ENCODE measurements at regions not wholly inside any gene's neighbourhood (a gene's known extent, or its start where the extent isn't known, plus 50 kb on each side); places are given as distances from the start of the nearest gene placed in this dataset.
"Not testable (repeated sequence)": the region's sequence is repeated elsewhere in the genome, so short reads cannot be mapped to it uniquely, and the experiment has no call there.

GRCh38 chr3:162936706-162937105 is 1440.1 kb downstream of the OTOL1 start:
- no peak for DNase-seq

GRCh38 chr3:162938083-162938482 is 1441.5 kb downstream of the OTOL1 start:
- no peak for DNase-seq

- no peak for DNase-seq
These were observed 1449.0 kb downstream of the OTOL1 start for GRCh38 chr3:162945626-162946025.

- no peak for DNase-seq
These were observed 1460.1 kb downstream of the OTOL1 start for GRCh38 chr3:162956711-162957110.

GRCh38 chr3:162960269-162960668 is 1463.7 kb downstream of the OTOL1 start:
- DNase-seq: no peak

- no peak for DNase-seq
These were observed 1473.7 kb downstream of the OTOL1 start for GRCh38 chr3:162970292-162970691.

- no peak for DNase-seq
These were observed 1475.1 kb downstream of the OTOL1 start for GRCh38 chr3:162971715-162972114.

- DNase-seq: no peak
These were observed 1476.9 kb downstream of the OTOL1 start for GRCh38 chr3:162973428-162973917.

GRCh38 chr3:162978136-162978535 is 1481.5 kb downstream of the OTOL1 start:
- no peak for DNase-seq

GRCh38 chr3:162984746-162985145 is 1488.1 kb downstream of the OTOL1 start:
- no peak for DNase-seq

- not testable (repeated sequence) for DNase-seq
These were observed 1490.6 kb downstream of the OTOL1 start for GRCh38 chr3:162987085-162987794.

- DNase-seq: no peak
These were observed 1496.1 kb downstream of the OTOL1 start for GRCh38 chr3:162992741-162993140.

GRCh38 chr3:162994165-162994564 is 1497.6 kb downstream of the OTOL1 start:
- no peak for DNase-seq

- DNase-seq: no peak
These were observed 1499.8 kb downstream of the OTOL1 start for GRCh38 chr3:162996368-162996767.

GRCh38 chr3:162998205-162998604 is 1501.6 kb downstream of the OTOL1 start:
- no peak for DNase-seq

GRCh38 chr3:163011596-163011995 is 1515.0 kb downstream of the OTOL1 start:
- DNase-seq: no peak

- DNase-seq: no peak
These were observed 1519.6 kb downstream of the OTOL1 start for GRCh38 chr3:163016251-163016650.

GRCh38 chr3:163018067-163018466 is 1521.5 kb downstream of the OTOL1 start:
- no peak for DNase-seq

GRCh38 chr3:163018664-163019063 is 1522.1 kb downstream of the OTOL1 start:
- no peak for DNase-seq

GRCh38 chr3:163019260-163019659 is 1522.7 kb downstream of the OTOL1 start:
- no peak for DNase-seq

GRCh38 chr3:163033652-163034051 is 1537.0 kb downstream of the OTOL1 start:
- DNase-seq: no peak

GRCh38 chr3:163039636-163040035 is 1543.0 kb downstream of the OTOL1 start:
- DNase-seq: no peak

GRCh38 chr3:163043074-163043473 is 1546.5 kb downstream of the OTOL1 start:
- DNase-seq: no peak

GRCh38 chr3:163045945-163046344 is 1549.3 kb downstream of the OTOL1 start:
- DNase-seq: no peak

GRCh38 chr3:163048881-163049280 is 1552.3 kb downstream of the OTOL1 start:
- no peak for DNase-seq
